HEK293T (cell line): ENCODE measurements at regions not wholly inside any gene's neighbourhood (a gene's known extent, or its start where the extent isn't known, plus 50 kb on each side); places are given as distances from the start of the nearest gene placed in this dataset.

Source experiments
- CTCF ChIA-PET: fragments of 350-600 bp; formaldehyde crosslinking; extraction: SDS; loops from one replicate; lab custom pipeline; 2021; ENCODE audit warnings: antibody characterized with exemption, inconsistent platforms; lab: Yijun Ruan, JAX
- POLR2A ChIA-PET: fragments of 350-600 bp; formaldehyde crosslinking; extraction: SDS; loops from one replicate; lab custom pipeline; 2020; ENCODE audit warnings: antibody characterized with exemption, inconsistent platforms; lab: Yijun Ruan, JAX
- DNase-seq: peaks from one replicate; pipeline ENCODE4 v3.0.0; 2012; ENCODE audit warnings: mixed read lengths; ENCODE audit errors: extremely low spot score
- ARNT ChIP-seq: fragments of 450-650 bp; IDR thresholded peaks from 2 replicates; pipeline ENCODE4 v1.6.1; 2017; ENCODE audit warnings: mild to moderate bottlenecking
- BHLHE40 ChIP-seq: fragments of 450-650 bp; IDR thresholded peaks from 2 replicates; pipeline ENCODE4 v1.6.1; 2016; ENCODE audit warnings: mild to moderate bottlenecking, moderate library complexity, borderline replicate concordance
- CTBP1 ChIP-seq: fragments of 450-650 bp; IDR thresholded peaks from 2 replicates; pipeline ENCODE4 v1.6.1; 2016; ENCODE audit warnings: borderline replicate concordance
- ELF4 ChIP-seq: fragments of 450-650 bp; IDR thresholded peaks from 2 replicates; pipeline ENCODE4 v1.6.1; 2017; ENCODE audit warnings: antibody characterized with exemption
- FOXA1 ChIP-seq: fragments of 450-650 bp; IDR thresholded peaks from 2 replicates; pipeline ENCODE4 v1.6.1; 2016; ENCODE audit warnings: mild to moderate bottlenecking
- FOXK2 ChIP-seq: fragments of 450-650 bp; IDR thresholded peaks from 2 replicates; pipeline ENCODE4 v1.6.1; 2016; ENCODE audit warnings: mild to moderate bottlenecking
- FOXM1 ChIP-seq: fragments of 450-650 bp; IDR thresholded peaks from 2 replicates; pipeline ENCODE4 v1.6.1; 2017; ENCODE audit warnings: mild to moderate bottlenecking, borderline replicate concordance
- HDGF ChIP-seq: fragments of 450-650 bp; IDR thresholded peaks from 2 replicates; pipeline ENCODE4 v1.6.1; 2017; ENCODE audit warnings: antibody characterized with exemption, borderline replicate concordance
- L3MBTL2 ChIP-seq: fragments of 450-650 bp; conservative IDR thresholded peaks from 2 replicates; pipeline ENCODE4 v1.6.1; 2016; ENCODE audit warnings: mild to moderate bottlenecking
- LEF1 ChIP-seq: fragments of 450-650 bp; IDR thresholded peaks from 2 replicates; pipeline ENCODE4 v1.6.1; 2017; ENCODE audit warnings: mild to moderate bottlenecking, borderline replicate concordance
- NFRKB ChIP-seq: fragments of 450-650 bp; IDR thresholded peaks from 2 replicates; pipeline ENCODE4 v1.6.1; 2016; ENCODE audit warnings: mild to moderate bottlenecking, moderate library complexity
- SP1 ChIP-seq: fragments of 450-650 bp; IDR thresholded peaks from 2 replicates; pipeline ENCODE4 v1.6.1; 2017
- SUZ12 ChIP-seq: fragments of 450-650 bp; IDR thresholded peaks from 2 replicates; pipeline ENCODE4 v1.6.1; 2016; ENCODE audit warnings: mild to moderate bottlenecking
- TARDBP ChIP-seq: fragments of 450-650 bp; IDR thresholded peaks from 2 replicates; pipeline ENCODE4 v1.6.1; 2016
- ZNF384 ChIP-seq: fragments of 450-650 bp; IDR thresholded peaks from 2 replicates; pipeline ENCODE4 v1.6.1; 2016
- TF ChIP-seq, protein P1 (sequence below): fragments of 450-650 bp; IDR thresholded peaks from 2 replicates; pipeline ENCODE4 v1.6.1; 2016

DNA sequence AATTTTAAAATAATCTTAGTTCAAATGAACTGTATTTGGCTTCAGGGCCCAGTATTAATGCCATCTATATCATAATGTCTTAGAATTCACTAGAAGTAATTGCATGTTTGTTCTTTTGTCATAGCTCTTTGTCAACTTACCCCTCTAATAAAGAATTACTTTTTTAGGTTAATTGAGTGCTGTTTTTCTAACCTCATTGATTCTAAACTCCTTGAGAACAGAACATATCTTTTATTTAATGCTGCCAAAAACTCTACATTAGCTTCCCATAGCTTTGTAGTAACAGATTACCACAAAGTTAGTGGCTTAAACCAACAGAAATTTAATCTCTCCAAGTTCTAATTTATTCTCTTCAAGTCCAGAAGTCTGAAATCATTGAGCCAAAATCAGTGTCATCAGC lies 242.4 kb downstream of the LURAP1L start:
- CTCF ChIA-PET = no interaction called here
- TF ChIP-seq ELF4 = no peak
- no peak for TF ChIP-seq NFRKB
- TF ChIP-seq L3MBTL2 = no peak
- TF ChIP-seq HDGF = no peak
- TF ChIP-seq FOXA1 = no peak
- no peak for TF ChIP-seq BHLHE40
- TF ChIP-seq ARNT = no peak
- TF ChIP-seq CTBP1 = no peak
- TF ChIP-seq, protein P1, sequence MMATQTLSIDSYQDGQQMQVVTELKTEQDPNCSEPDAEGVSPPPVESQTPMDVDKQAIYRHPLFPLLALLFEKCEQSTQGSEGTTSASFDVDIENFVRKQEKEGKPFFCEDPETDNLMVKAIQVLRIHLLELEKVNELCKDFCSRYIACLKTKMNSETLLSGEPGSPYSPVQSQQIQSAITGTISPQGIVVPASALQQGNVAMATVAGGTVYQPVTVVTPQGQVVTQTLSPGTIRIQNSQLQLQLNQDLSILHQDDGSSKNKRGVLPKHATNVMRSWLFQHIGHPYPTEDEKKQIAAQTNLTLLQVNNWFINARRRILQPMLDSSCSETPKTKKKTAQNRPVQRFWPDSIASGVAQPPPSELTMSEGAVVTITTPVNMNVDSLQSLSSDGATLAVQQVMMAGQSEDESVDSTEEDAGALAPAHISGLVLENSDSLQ = no peak
- no peak for DNase-seq
- POLR2A ChIA-PET = no interaction called here

- POLR2A ChIA-PET = no interaction called here
- DNase-seq = no peak
- TF ChIP-seq BHLHE40 = no peak
- TF ChIP-seq FOXM1 = no peak
- no peak for TF ChIP-seq LEF1
- CTCF ChIA-PET = no interaction called here
Observed at GRCh38 chr9:13020146-13021040, 245.6 kb downstream of the LURAP1L start.

DNA sequence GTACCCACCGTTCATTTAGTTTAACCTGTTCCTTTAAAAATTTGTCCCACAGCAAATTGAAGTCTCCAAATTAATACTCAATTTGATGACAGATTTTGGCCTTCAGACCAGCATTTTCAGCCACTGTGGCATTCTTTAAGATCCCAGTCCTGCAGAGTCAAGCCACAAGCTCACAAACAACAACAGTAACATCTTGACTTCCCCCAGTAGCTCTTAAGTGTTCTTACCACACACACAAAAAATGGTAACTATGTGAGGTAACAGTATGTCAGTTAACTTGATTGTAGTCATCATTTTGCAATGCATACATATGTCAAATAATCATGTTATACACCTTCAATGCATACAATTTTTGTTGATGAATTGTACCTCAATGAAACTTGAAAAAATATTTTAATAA lies 247.9 kb downstream of the LURAP1L start:
- POLR2A ChIA-PET = no interaction called here
- CTCF ChIA-PET = no interaction called here

DNA sequence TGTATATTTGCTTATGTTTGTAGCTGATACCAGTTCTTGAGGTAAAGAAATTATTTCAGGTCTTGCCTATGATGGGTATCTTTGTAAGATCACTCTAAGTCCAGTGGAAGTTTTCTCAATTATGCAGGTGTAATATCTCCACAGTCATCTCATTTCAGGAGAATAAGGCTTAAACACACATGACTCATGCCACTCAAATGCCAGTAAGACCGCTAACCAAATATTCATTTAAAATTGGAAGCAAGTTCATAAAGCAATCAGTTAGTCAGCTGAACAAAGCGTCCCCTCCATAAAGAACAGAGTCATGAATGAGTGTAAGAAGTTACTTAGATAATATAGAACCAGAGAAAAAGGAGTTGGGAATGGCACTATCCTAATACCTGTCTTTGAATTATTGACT lies 248.7 kb downstream of the LURAP1L start:
- POLR2A ChIA-PET = no interaction called here
- CTCF ChIA-PET = no interaction called here
- DNase-seq = no peak
- TF ChIP-seq FOXA1 = no peak
- TF ChIP-seq TARDBP = no peak
- TF ChIP-seq HDGF = no peak
- TF ChIP-seq FOXK2 = no peak
- TF ChIP-seq BHLHE40 = no peak
- no peak for TF ChIP-seq ARNT
- TF ChIP-seq SUZ12 = no peak
- TF ChIP-seq SP1 = no peak
- no peak for TF ChIP-seq ZNF384
- TF ChIP-seq ELF4 = no peak

More for the DNA sequence above, 247.9 kb downstream of the LURAP1L start:
- TF ChIP-seq ZNF384 (no peak), HDGF (no peak), NFRKB (no peak), FOXA1 (no peak), TARDBP (no peak), SP1 (no peak), ARNT (no peak), ELF4 (no peak), FOXM1 (no peak), LEF1 (no peak), FOXK2 (no peak), CTBP1 (no peak), BHLHE40 (no peak), L3MBTL2 (no peak)
- no peak for DNase-seq

DNA sequence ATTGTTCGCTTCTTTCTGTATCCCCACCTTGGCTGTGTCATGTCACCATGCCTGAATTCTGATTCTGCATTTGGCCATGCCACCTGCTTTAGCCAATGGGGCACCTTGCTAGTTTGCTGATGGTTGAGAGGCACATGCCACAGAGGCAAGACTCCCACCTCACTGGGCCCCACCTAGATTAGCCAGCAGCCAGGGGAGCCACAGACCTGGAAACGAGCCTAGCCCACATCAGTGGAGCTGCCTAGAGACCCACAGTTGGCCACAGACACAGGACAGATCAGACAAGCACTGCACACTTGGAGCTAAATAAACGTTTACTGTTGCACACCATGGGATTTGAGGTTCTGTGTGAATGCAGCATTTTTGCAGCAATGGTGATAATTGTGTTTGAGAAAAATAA lies 252.1 kb downstream of the LURAP1L start:
- no peak for TF ChIP-seq ARNT
- TF ChIP-seq SUZ12 = no peak
- no peak for TF ChIP-seq LEF1
- TF ChIP-seq TARDBP = no peak
- no peak for TF ChIP-seq ZNF384
- TF ChIP-seq, protein P1 = no peak
- TF ChIP-seq SP1 = no peak
- TF ChIP-seq FOXA1 = no peak
- TF ChIP-seq FOXK2 = no peak
- TF ChIP-seq CTBP1 = no peak
- TF ChIP-seq L3MBTL2 = no peak
- TF ChIP-seq FOXM1 = no peak
- no peak for DNase-seq
- CTCF ChIA-PET = no interaction called here
- POLR2A ChIA-PET = no interaction called here

GRCh38 chr9:13027879-13028278 lies 251.6 kb downstream of the MPDZ start:
- ChIA-PET CTCF (no interaction called here), POLR2A (no interaction called here)
- TF ChIP-seq SP1 (no peak), NFRKB (no peak), LEF1 (no peak), HDGF (no peak), BHLHE40 (no peak), ELF4 (no peak), ZNF384 (no peak), FOXK2 (no peak), TARDBP (no peak), FOXM1 (no peak), ARNT (no peak), L3MBTL2 (no peak), FOXA1 (no peak), SUZ12 (no peak), CTBP1 (no peak)
- TF ChIP-seq, protein P1 = no peak
- no peak for DNase-seq
